Nephron progenitor cell (in vitro differentiated cells): ENCODE measurements at regions not wholly inside any gene's neighbourhood (a gene's known extent, or its start where the extent isn't known, plus 50 kb on each side); places are given as distances from the start of the nearest gene placed in this dataset.

ENCODE experiments used
- DNase-seq: peaks from one replicate; pipeline ENCODE4 v3.0.0; 2021
- H3K27ac Mint-ChIP-seq: 2 replicates; pipeline ENCODE4 v1.8.0; 2021; ENCODE audit warnings: mild to moderate bottlenecking, moderate library complexity, mixed read lengths
- H3K27me3 Mint-ChIP-seq: 2 replicates; pipeline ENCODE4 v1.8.0; 2021; ENCODE audit warnings: mild to moderate bottlenecking, low read depth, mixed read lengths; ENCODE audit not compliant: poor library complexity
- H3K36me3 Mint-ChIP-seq: 2 replicates; pipeline ENCODE4 v1.8.0; 2021; ENCODE audit warnings: low read depth, mixed read lengths
- H3K4me1 Mint-ChIP-seq: 2 replicates; pipeline ENCODE4 v1.8.0; 2021; ENCODE audit warnings: mixed read lengths
- H3K4me3 Mint-ChIP-seq: 2 replicates; pipeline ENCODE4 v1.8.0; 2021; ENCODE audit warnings: mild to moderate bottlenecking, moderate library complexity, mixed read lengths
- H3K9me3 Mint-ChIP-seq: 2 replicates; pipeline ENCODE4 v1.8.0; 2021; ENCODE audit warnings: mild to moderate bottlenecking, moderate library complexity, mixed read lengths
- TF ChIP-seq, protein P1 (sequence below): fragments of 200-600 bp; sonication (generic); IDR thresholded peaks from 2 replicates; pipeline ENCODE4 v1.5.0; 2021; ENCODE audit warnings: antibody characterized with exemption

DNA sequence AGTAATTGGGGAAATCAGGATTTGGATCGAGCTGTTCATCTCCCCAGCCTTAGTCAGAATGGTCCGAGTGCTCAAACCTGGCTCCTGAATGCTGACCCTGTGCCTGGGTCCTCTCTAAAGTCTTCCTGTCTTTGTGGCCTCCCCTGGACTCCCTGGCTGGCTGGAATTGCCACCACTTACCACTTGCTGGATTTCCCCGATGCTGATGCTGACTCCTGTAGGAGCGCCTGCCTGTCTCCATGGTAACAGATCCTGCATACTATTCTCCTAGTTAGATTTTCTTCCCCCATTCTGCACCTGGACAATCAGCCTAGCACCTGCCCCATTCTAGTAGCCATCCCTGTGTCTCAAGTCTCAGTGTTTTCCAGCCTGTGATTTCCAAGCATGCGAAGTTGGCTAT, 382.2 kb upstream of the ESRRG start:
- no peak overlapping the region for H3K27ac Mint-ChIP-seq
- peaks cover 9% of the 10 kb centered on the region for H3K4me1 Mint-ChIP-seq
- no peaks in the 10 kb centered on the region for H3K9me3 Mint-ChIP-seq
- no peak overlapping the region for H3K4me3 Mint-ChIP-seq
- DNase-seq: no peak
- peaks cover 3% of the 10 kb centered on the region for H3K27me3 Mint-ChIP-seq
- TF ChIP-seq, protein P1, sequence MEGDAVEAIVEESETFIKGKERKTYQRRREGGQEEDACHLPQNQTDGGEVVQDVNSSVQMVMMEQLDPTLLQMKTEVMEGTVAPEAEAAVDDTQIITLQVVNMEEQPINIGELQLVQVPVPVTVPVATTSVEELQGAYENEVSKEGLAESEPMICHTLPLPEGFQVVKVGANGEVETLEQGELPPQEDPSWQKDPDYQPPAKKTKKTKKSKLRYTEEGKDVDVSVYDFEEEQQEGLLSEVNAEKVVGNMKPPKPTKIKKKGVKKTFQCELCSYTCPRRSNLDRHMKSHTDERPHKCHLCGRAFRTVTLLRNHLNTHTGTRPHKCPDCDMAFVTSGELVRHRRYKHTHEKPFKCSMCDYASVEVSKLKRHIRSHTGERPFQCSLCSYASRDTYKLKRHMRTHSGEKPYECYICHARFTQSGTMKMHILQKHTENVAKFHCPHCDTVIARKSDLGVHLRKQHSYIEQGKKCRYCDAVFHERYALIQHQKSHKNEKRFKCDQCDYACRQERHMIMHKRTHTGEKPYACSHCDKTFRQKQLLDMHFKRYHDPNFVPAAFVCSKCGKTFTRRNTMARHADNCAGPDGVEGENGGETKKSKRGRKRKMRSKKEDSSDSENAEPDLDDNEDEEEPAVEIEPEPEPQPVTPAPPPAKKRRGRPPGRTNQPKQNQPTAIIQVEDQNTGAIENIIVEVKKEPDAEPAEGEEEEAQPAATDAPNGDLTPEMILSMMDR: no peak
- no peaks in the 10 kb centered on the region for H3K36me3 Mint-ChIP-seq

- TF ChIP-seq, protein P1: no peak
- Mint-ChIP-seq H3K4me3 (no peak overlapping the region), H3K4me1 (no peaks in the 10 kb centered on the region), H3K27me3 (peaks cover 12% of the 10 kb centered on the region), H3K36me3 (no peaks in the 10 kb centered on the region), H3K9me3 (no peaks in the 10 kb centered on the region), H3K27ac (no peak overlapping the region)
- DNase-seq: no peak
These were observed 374.6 kb upstream of the ESRRG start for GRCh38 chr1:217097819-217098218.

DNA sequence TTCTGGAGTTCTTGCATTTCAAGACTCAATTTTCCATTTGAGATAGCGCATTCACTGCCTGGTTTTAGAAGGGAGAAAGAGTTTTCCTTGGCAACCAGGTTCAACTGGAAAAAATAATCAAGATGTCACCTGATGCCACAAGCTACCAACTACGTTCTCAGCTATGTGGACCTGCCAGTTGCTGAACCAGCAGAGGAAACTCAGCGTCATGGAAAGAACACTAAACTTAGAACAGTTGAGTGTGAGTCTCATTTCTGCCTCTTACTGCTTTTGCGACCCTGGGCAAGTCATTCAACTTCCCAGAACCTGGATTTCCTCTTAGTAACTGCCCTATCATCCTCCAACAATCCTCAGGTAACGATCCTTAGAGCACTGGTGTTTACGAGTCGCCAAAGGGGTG, 373.0 kb upstream of the ESRRG start:
- no peak overlapping the region for H3K4me3 Mint-ChIP-seq
- no peaks in the 10 kb centered on the region for H3K36me3 Mint-ChIP-seq
- no peak for DNase-seq

GRCh38 chr1:217095050-217095622, 371.9 kb upstream of the ESRRG start:
- H3K27ac Mint-ChIP-seq: no peak overlapping the region
- H3K4me3 Mint-ChIP-seq: no peak overlapping the region
- TF ChIP-seq, protein P1: no peak
- DNase-seq: no peak
- peaks cover 32% of the 10 kb centered on the region for H3K27me3 Mint-ChIP-seq
- no peaks in the 10 kb centered on the region for H3K36me3 Mint-ChIP-seq
- H3K9me3 Mint-ChIP-seq: no peaks in the 10 kb centered on the region
- H3K4me1 Mint-ChIP-seq: peaks cover 6% of the 10 kb centered on the region

More for the DNA sequence above, 373.0 kb upstream of the ESRRG start:
- no peaks in the 10 kb centered on the region for H3K4me1 Mint-ChIP-seq
- H3K27me3 Mint-ChIP-seq: peaks cover 25% of the 10 kb centered on the region
- H3K9me3 Mint-ChIP-seq: no peaks in the 10 kb centered on the region
- no peak overlapping the region for H3K27ac Mint-ChIP-seq
- TF ChIP-seq, protein P1: no peak

DNA sequence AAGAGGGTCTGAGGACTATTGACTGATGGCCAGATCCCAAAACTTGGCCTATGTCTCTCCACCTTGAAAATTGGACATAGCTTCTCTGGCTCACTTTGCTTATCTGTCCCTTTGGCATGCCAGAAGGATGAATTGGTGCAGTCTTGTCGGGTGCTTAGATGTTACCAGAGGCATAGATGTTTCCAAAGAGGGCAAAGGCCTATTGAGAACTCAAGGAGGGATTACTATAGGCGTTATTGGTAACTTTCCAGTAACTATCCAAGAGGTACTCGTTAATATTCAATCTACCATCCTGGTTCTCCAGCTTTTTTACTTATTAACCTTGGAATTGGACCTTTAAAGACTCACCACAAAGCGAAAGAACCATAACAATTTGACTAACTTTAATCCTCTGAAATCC, 368.3 kb upstream of the ESRRG start:
- no peak for DNase-seq
- peaks cover 35% of the 10 kb centered on the region for H3K4me1 Mint-ChIP-seq
- no peaks in the 10 kb centered on the region for H3K36me3 Mint-ChIP-seq
- no peaks in the 10 kb centered on the region for H3K9me3 Mint-ChIP-seq
- H3K27me3 Mint-ChIP-seq: peaks cover 54% of the 10 kb centered on the region
- H3K27ac Mint-ChIP-seq: no peak overlapping the region
- peak overlapping the region; percentile 93 for H3K4me3 Mint-ChIP-seq
- TF ChIP-seq, protein P1: no peak
